ENCODE measurements at regions not wholly inside any gene's neighbourhood (a gene's known extent, or its start where the extent isn't known, plus 50 kb on each side); places are given as distances from the start of the nearest gene placed in this dataset.

DNA sequence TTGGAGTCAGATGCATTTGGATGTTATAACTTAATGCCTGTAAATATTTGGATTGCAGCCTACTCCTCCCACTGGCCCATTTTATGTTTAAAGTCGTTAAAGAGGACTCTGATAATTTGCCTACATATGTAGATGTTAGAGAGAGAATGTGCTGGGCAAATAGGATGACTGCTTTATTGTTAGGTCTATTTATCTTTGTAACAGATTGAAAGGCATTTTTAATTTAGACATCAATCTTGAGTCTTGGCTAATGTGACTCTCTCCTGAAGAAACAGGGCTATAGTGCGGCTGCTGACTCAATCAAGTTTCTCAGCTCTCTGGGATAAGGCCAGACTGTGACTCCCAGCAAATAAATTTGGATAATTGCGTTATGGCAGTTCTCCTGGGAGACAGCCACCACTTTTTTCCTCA is 1101.4 kb downstream of the CBLN2 start:
- peaks cover 10% of the 10 kb centered on the region for H3K4me1 Mint-ChIP-seq (ENCODE audit: low read depth)
- no peaks in the 10 kb centered on the region for H3K36me3 Mint-ChIP-seq (ENCODE audit: insufficient read depth)
- DNase-seq (ENCODE audit: low spot score, unreplicated experiment), result no peak
- no peak overlapping the region for H3K27ac Mint-ChIP-seq
- peaks cover 16% of the 10 kb centered on the region for H3K27me3 Mint-ChIP-seq
- TF ChIP-seq, protein P1, sequence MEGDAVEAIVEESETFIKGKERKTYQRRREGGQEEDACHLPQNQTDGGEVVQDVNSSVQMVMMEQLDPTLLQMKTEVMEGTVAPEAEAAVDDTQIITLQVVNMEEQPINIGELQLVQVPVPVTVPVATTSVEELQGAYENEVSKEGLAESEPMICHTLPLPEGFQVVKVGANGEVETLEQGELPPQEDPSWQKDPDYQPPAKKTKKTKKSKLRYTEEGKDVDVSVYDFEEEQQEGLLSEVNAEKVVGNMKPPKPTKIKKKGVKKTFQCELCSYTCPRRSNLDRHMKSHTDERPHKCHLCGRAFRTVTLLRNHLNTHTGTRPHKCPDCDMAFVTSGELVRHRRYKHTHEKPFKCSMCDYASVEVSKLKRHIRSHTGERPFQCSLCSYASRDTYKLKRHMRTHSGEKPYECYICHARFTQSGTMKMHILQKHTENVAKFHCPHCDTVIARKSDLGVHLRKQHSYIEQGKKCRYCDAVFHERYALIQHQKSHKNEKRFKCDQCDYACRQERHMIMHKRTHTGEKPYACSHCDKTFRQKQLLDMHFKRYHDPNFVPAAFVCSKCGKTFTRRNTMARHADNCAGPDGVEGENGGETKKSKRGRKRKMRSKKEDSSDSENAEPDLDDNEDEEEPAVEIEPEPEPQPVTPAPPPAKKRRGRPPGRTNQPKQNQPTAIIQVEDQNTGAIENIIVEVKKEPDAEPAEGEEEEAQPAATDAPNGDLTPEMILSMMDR (IDR thresholded peaks at IDR 0.05; ENCODE audit: unreplicated experiment), result no peak
- H3K4me3 Mint-ChIP-seq (ENCODE audit: low read depth), result no peak overlapping the region
- H3K9me3 Mint-ChIP-seq (ENCODE audit: low read depth), result peaks cover 3% of the 10 kb centered on the region

DNA sequence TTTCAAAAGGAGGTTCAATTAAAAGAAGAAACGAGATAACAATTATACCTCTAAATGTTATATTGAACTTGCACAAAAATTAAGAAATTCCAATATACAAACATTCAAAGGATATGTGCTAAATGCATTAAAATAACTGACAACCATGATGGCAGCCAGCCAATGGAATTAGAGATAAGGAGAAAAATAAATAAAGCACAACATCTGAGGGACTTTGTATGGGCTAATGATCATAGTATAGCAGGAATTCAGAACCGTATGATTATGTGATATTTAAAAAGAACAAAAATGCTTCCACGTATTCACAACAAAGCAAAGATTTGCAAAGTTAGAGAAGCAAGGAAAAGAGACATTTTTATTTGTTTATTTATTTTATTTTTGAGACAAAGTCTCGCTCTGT is 1103.0 kb downstream of the CBLN2 start:
- DNase-seq (ENCODE audit: low spot score, unreplicated experiment), result no peak
- H3K27me3 Mint-ChIP-seq, result peaks cover 20% of the 10 kb centered on the region
- no peaks in the 10 kb centered on the region for H3K36me3 Mint-ChIP-seq (ENCODE audit: insufficient read depth)
- H3K4me1 Mint-ChIP-seq (ENCODE audit: low read depth), result peaks cover 15% of the 10 kb centered on the region
- peaks cover 3% of the 10 kb centered on the region for H3K9me3 Mint-ChIP-seq (ENCODE audit: low read depth)
- TF ChIP-seq, protein P1 (IDR thresholded peaks at IDR 0.05; ENCODE audit: unreplicated experiment), result no peak
- H3K27ac Mint-ChIP-seq, result no peak overlapping the region
- no peak overlapping the region for H3K4me3 Mint-ChIP-seq (ENCODE audit: low read depth)

DNA sequence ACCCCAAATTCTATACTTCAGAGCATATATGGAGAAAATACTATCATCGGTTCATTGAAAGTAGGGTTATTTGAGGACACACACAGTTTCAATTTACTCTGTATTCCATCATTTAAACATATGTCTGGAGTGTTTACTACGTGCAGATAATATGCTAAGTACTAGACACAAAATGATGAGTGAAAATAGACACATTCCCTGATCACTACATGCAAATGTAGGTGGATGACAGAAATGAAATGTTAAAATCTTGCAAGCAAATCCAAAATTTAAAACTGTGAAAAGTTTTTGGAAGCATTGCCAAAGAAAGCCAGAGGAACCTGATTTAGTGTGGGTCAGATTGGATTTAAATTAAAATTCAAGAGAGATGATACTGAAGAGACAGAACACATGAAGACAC is 1106.6 kb downstream of the CBLN2 start:
- peaks cover 7% of the 10 kb centered on the region for H3K4me1 Mint-ChIP-seq (ENCODE audit: low read depth)
- no peaks in the 10 kb centered on the region for H3K36me3 Mint-ChIP-seq (ENCODE audit: insufficient read depth)
- H3K27ac Mint-ChIP-seq, result no peak overlapping the region
- TF ChIP-seq, protein P1 (IDR thresholded peaks at IDR 0.05; ENCODE audit: unreplicated experiment), result no peak
- H3K4me3 Mint-ChIP-seq (ENCODE audit: low read depth), result no peak overlapping the region
- no peak for DNase-seq (ENCODE audit: low spot score, unreplicated experiment)
- peaks cover 23% of the 10 kb centered on the region for H3K27me3 Mint-ChIP-seq
- no peaks in the 10 kb centered on the region for H3K9me3 Mint-ChIP-seq (ENCODE audit: low read depth)

DNA sequence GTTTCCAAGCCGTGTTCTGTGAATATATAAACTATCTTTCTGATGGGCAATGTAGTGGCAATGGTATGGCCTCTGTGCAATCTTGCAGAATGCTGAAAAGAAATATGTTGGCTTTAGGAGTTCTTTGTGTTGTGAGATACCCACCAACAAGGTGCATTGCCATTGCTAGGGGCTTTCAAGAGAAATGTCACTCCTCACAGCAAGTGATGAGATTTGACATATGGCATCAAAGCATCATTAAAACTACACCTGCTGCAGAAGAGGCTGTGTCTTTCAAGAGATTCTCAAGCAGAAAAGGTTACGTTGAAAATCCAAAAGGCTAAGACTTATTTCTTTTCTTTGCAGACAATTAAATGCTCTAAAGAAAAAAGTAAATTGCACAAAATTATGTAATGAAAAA is 1110.8 kb downstream of the CBLN2 start:
- no peak for DNase-seq (ENCODE audit: low spot score, unreplicated experiment)
- H3K4me3 Mint-ChIP-seq (ENCODE audit: low read depth), result no peak overlapping the region
- H3K27me3 Mint-ChIP-seq, result peaks cover 31% of the 10 kb centered on the region
- no peaks in the 10 kb centered on the region for H3K36me3 Mint-ChIP-seq (ENCODE audit: insufficient read depth)
- H3K9me3 Mint-ChIP-seq (ENCODE audit: low read depth), result no peaks in the 10 kb centered on the region
- no peak overlapping the region for H3K27ac Mint-ChIP-seq
- H3K4me1 Mint-ChIP-seq (ENCODE audit: low read depth), result peaks cover 7% of the 10 kb centered on the region
- TF ChIP-seq, protein P1 (IDR thresholded peaks at IDR 0.05; ENCODE audit: unreplicated experiment), result no peak

DNA sequence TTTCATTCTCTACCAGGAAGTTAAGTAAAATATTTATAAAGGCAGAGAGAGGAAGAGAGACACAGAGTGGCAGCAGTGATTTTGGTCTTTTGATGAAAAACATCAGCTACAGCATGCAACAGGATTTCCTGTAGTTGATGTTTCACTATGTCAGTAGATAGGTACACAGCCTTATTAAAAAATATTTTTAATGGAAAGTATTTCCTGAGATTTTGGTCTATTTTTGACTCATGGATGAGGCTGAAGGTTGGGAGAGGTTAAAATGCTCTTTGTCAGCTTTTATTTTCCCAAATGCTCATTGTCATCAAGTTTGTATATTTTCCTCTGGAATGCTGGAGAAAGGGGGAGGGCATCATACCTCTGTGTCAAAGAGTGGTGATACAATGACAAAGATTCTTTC is 1112.5 kb downstream of the CBLN2 start:
- no peak overlapping the region for H3K27ac Mint-ChIP-seq
- no peak for DNase-seq (ENCODE audit: low spot score, unreplicated experiment)
- no peaks in the 10 kb centered on the region for H3K9me3 Mint-ChIP-seq (ENCODE audit: low read depth)
- H3K36me3 Mint-ChIP-seq (ENCODE audit: insufficient read depth), result no peaks in the 10 kb centered on the region
- TF ChIP-seq, protein P1 (IDR thresholded peaks at IDR 0.05; ENCODE audit: unreplicated experiment), result no peak
- H3K4me3 Mint-ChIP-seq (ENCODE audit: low read depth), result no peak overlapping the region
- H3K4me1 Mint-ChIP-seq (ENCODE audit: low read depth), result peaks cover 4% of the 10 kb centered on the region
- peaks cover 21% of the 10 kb centered on the region for H3K27me3 Mint-ChIP-seq
